Liver (tissue), 2 donors: ENCODE measurements at regions not wholly inside any gene's neighbourhood (a gene's known extent, or its start where the extent isn't known, plus 50 kb on each side); places are given as distances from the start of the nearest gene placed in this dataset.

Source experiments
- REST ChIP-seq: IDR thresholded peaks from 2 replicates; pipeline ENCODE4 v1.6.1; 2016; ENCODE audit warnings: antibody characterized with exemption, mild to moderate bottlenecking
- YY1 ChIP-seq: IDR thresholded peaks from 2 replicates; pipeline ENCODE4 v1.6.1; 2016; ENCODE audit warnings: antibody characterized with exemption, mild to moderate bottlenecking
- TF ChIP-seq, protein P1 (sequence below): fragments of 150-350 bp; IDR thresholded peaks from 2 replicates; pipeline ENCODE4 v1.5.1; 2017; ENCODE audit warnings: improper control_type of control experiment, low read depth, low read length; ENCODE audit not compliant: missing input control
- donor health status: healthy.

- TF ChIP-seq, protein P1, sequence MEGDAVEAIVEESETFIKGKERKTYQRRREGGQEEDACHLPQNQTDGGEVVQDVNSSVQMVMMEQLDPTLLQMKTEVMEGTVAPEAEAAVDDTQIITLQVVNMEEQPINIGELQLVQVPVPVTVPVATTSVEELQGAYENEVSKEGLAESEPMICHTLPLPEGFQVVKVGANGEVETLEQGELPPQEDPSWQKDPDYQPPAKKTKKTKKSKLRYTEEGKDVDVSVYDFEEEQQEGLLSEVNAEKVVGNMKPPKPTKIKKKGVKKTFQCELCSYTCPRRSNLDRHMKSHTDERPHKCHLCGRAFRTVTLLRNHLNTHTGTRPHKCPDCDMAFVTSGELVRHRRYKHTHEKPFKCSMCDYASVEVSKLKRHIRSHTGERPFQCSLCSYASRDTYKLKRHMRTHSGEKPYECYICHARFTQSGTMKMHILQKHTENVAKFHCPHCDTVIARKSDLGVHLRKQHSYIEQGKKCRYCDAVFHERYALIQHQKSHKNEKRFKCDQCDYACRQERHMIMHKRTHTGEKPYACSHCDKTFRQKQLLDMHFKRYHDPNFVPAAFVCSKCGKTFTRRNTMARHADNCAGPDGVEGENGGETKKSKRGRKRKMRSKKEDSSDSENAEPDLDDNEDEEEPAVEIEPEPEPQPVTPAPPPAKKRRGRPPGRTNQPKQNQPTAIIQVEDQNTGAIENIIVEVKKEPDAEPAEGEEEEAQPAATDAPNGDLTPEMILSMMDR: no peak
- TF ChIP-seq YY1 (no peak), REST (no peak)
Observed at GRCh38 chr6:167673946-167674345, 152.8 kb upstream of the AFDN start.
